Lower leg skin (tissue), 4 donors: ENCODE measurements at regions not wholly inside any gene's neighbourhood (a gene's known extent, or its start where the extent isn't known, plus 50 kb on each side); places are given as distances from the start of the nearest gene placed in this dataset.

Experiments
- DNase-seq, 2 donors: peaks; one replicate each; pipeline ENCODE4 v3.0.0-alpha.2; 2019; ENCODE audit warnings: low spot score in 2 of 2
- H3K4me3 ChIP-seq: fragments of 200-600 bp; sonication (generic); 2 replicates; pipeline ENCODE4 v1.5.1; 2017; ENCODE audit warnings: mild to moderate bottlenecking, low read depth; ENCODE audit not compliant: poor library complexity, severe bottlenecking
- POLR2A ChIP-seq, 2 donors: fragments of 450-650 bp; IDR thresholded peaks; one replicate each; pipeline ENCODE4 v1.6.1; 2016 to 2017; ENCODE audit warnings: antibody characterized with exemption in 2 of 2, mild to moderate bottlenecking in 1 of 2, moderate library complexity in 1 of 2
- WGBS, 2 donors: methylation state at CpG; one replicate each; pipeline ENCODE4 v1.1.5; 2018; 5-methylcytosine and 5-hydroxymethylcytosine counted together
- intact Hi-C: fragments of 100-400 bp; cut with DNase I; formaldehyde crosslinking; loops from one replicate; pipeline ENCODE4 v1.15.0; 2023; ENCODE audit warnings: low total_unique reads
- TF ChIP-seq, protein P1 (sequence below), 3 donors: fragments of 450-650 bp; IDR thresholded peaks; one replicate each; pipeline ENCODE4 v1.5.1; 2016; ENCODE audit warnings: antibody characterized with exemption in 3 of 3, mild to moderate bottlenecking in 3 of 3, moderate library complexity in 2 of 3

DNA sequence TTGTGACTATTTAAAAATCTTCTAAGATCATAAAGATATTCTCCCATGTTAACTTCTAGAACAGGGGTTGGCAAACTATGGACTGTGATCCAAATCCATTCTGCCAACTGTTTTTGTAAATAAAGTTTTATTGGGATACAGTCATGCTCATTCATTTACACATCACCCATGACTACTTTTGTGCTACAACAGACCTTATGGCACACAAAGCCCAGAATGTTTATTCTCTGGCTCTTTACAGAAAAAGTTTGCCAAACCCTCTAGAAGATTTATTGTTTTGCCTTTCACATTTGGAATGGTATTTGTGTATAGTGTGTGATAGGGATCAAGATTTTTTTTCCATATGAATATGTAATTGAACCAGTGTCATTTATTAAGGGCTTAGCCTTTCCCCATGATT lies 341.7 kb downstream of the CD83 start:
- no peak for DNase-seq
- TF ChIP-seq, protein P1, sequence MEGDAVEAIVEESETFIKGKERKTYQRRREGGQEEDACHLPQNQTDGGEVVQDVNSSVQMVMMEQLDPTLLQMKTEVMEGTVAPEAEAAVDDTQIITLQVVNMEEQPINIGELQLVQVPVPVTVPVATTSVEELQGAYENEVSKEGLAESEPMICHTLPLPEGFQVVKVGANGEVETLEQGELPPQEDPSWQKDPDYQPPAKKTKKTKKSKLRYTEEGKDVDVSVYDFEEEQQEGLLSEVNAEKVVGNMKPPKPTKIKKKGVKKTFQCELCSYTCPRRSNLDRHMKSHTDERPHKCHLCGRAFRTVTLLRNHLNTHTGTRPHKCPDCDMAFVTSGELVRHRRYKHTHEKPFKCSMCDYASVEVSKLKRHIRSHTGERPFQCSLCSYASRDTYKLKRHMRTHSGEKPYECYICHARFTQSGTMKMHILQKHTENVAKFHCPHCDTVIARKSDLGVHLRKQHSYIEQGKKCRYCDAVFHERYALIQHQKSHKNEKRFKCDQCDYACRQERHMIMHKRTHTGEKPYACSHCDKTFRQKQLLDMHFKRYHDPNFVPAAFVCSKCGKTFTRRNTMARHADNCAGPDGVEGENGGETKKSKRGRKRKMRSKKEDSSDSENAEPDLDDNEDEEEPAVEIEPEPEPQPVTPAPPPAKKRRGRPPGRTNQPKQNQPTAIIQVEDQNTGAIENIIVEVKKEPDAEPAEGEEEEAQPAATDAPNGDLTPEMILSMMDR (IDR thresholded peaks at IDR 0.05) = no peak
- TF ChIP-seq POLR2A (IDR thresholded peaks at IDR 0.05) = no peak
- intact Hi-C loops = no loop called here

DNA sequence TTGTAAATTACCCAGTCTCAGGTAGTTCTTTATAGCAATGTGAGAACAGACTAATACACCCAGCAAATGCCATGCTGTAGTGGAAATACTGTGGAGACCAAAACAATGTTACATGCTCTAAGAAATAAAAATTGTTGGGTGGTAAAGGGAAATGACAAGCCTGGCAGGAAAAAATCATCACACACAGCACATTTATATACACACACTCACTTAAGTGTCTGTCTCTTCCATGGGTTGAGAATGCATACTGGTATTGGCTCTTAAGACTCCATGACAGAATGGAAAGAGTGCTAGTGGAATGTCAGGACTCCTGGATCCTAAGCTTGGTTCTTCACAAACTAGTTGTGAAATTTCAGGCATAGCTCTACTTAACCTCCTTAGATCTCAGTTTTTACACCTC lies 343.0 kb downstream of the CD83 start:
- no peak overlapping the region for H3K4me3 ChIP-seq
- TF ChIP-seq POLR2A (IDR thresholded peaks at IDR 0.05) = no peak
- intact Hi-C loops = no loop called here
- no peak for DNase-seq

More for the DNA sequence above, 341.7 kb downstream of the CD83 start:
- H3K4me3 ChIP-seq = no peak overlapping the region

DNA sequence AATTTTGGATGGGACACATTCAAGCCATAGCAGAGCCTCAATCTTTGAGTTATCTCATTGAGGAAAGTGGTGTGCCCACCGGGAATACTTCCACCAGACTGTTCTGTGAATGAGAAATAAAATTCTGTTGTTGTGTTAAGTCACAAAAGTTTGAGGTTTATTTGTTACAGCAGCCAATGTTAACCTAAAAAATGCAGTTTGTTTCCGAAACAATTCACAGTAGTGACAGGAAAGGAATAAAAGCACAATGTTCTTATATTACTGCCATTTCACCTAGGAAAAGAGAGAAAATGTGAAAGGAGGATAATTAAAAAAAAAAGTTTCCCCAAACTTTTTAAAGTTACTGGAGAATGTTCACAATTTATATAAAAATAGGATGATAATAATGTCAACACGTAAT lies 344.6 kb downstream of the CD83 start:
- TF ChIP-seq, protein P1 (IDR thresholded peaks at IDR 0.05) = no peak
- TF ChIP-seq POLR2A (IDR thresholded peaks at IDR 0.05) = no peak
- intact Hi-C loops = no loop called here
- no peak overlapping the region for H3K4me3 ChIP-seq
- 94 to 96% methylated on average over 3 of the region's 3 CpGs for WGBS, 2 donors
- DNase-seq = no peak

DNA sequence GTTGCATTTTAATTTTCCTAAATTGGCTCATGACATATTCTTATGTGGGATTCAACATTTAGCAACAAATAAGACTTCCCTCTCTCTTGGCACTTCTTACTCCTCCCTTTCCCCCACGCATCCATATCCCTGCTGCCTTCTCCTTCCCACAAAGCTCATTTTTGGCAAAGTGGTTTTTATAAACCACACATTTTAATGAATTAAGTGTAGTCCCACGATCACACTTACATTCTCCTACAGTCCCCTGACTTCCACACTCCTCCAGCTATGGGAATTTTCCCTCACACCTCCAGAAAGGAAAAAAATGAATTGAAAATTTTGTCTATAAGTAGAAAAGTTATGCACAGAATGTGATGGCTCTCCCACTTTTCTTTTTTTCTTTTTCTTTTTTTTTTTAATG lies 345.0 kb downstream of the CD83 start:
- H3K4me3 ChIP-seq = no peak overlapping the region
- 73 to 74% methylated on average over 2 of the region's 2 CpGs for WGBS, 2 donors
- no peak for TF ChIP-seq POLR2A (IDR thresholded peaks at IDR 0.05)
- TF ChIP-seq, protein P1 (IDR thresholded peaks at IDR 0.05) = no peak
- intact Hi-C loops = no loop called here
- DNase-seq = no peak

DNA sequence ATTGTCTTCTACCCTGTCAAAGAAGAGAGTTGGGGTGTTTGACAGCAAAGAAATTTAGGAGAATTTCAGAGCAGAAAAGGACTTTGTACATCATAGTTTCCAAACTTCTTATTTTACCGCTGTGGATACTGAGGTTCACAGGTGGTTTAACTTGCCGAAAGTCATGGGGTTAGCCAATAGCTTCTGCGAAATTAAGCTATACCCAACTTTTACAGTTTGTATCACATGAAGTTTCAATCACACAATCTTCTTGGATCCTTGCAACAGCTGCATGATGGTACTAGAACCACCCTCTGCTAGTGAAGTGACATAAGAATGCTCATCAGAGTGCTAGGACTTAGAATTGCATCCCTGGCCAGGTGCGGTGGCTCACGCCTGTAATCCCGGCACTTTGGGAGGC lies 345.5 kb downstream of the CD83 start:
- WGBS, 2 donors = 95 to 98% methylated on average over 6 of the region's 6 CpGs
- TF ChIP-seq, protein P1 (IDR thresholded peaks at IDR 0.05) = no peak
- TF ChIP-seq POLR2A (IDR thresholded peaks at IDR 0.05) = no peak
- no peak overlapping the region for H3K4me3 ChIP-seq
- DNase-seq = no peak
- intact Hi-C loops = no loop called here

DNA sequence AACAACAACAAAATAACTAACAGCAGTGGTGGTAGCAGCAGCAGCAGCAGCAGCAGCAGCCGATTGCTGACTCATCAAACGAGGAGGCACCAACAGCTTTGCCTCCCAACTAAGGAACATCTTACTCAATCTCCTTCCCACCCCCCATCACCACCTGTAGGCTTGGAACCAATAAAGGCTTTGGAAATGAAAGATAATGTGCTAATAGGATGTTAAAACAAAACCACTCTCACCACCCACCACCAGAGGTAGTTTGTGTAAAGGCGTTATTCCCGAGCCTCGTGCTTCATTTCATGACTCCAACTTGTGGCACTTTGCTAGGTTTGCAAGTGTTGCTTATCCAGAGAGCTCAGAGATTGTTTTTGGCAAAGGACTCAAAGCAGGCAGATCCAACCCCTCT lies 346.5 kb downstream of the CD83 start:
- WGBS, 2 donors = 62 to 69% methylated on average over 5 of the region's 5 CpGs

More for the DNA sequence above, 346.5 kb downstream of the CD83 start:
- TF ChIP-seq, protein P1 (IDR thresholded peaks at IDR 0.05) = no peak
- TF ChIP-seq POLR2A (IDR thresholded peaks at IDR 0.05) = no peak
- H3K4me3 ChIP-seq = no peak overlapping the region
- intact Hi-C loops = no loop called here
- DNase-seq = no peak
